HG03565 (cell line): ENCODE measurements at regions not wholly inside any gene's neighbourhood (a gene's known extent, or its start where the extent isn't known, plus 50 kb on each side); places are given as distances from the start of the nearest gene placed in this dataset.
"Not testable (repeated sequence)": the region's sequence is repeated elsewhere in the genome, so short reads cannot be mapped to it uniquely, and the experiment has no call there.

Experiments
- ATAC-seq: cut with Tn5 transposase; IDR thresholded peaks from one replicate; pipeline ENCODE4 v1.9.1; 2021; ENCODE audit warnings: mild to moderate bottlenecking, moderate library complexity; ENCODE audit not compliant: unreplicated experiment

GRCh38 chr5:174612686-174613085 lies 111.7 kb upstream of the MSX2 start:
- no peak for ATAC-seq

GRCh38 chr5:174614500-174615135 lies 109.8 kb upstream of the MSX2 start:
- ATAC-seq, result no peak

DNA sequence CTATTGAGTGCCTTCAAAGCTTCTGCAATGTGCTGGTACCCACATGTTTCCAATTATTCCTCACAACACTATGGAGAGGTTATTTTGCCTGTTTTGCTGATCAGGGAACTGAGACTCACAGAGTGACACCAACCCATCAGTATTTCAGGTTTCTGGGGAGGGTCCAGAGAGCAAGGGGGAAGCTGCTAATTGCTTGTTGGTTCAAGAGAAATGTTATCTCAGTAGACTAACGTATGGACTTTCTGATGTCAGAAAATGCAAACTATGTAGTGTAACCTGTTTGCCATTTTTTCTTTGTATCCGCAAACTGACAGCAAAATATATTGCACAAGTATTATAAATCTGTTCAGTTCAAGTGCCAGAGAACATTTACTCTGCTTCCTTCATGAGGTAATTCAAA lies 108.3 kb upstream of the MSX2 start:
- ATAC-seq, result no peak

DNA sequence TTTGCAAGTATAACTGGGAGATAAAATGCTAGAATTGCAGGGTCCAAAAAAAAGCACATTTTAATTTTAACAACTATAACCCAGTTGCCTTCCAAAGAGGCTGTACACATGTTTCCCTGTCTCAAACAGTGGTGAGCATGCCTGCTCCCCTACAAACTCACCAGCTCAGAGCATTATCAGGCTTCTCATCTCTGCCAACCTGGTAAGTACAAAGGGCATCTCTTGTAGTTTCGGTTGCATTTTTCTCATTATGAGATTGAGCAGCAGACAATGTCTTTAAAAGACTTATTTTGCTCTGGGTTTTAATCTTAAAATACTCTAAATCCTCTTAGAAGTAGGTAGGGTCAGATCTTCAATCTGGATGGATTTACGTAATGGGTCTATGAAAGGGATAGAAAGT lies 107.1 kb upstream of the MSX2 start:
- ATAC-seq, result no peak

DNA sequence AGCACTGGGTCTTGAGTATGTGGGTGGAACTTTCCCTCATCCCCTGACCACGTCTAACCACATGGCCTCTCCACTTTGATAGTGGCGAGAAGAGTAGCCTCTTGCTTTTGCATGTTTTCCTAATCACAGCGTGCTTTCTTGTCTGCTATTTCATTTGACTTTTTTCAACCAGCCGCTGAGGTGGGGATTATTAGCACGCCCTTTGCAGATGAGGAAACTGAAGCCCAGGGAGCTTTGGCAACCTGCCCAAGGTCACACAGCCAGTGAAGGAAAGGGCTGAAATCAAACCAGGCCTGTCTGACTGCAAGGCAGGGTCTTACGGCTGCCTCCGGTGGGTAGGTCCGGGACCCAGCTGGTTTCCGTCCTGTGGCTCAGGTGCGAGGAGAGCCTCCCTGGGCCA lies 106.5 kb upstream of the MSX2 start:
- ATAC-seq, result no peak

DNA sequence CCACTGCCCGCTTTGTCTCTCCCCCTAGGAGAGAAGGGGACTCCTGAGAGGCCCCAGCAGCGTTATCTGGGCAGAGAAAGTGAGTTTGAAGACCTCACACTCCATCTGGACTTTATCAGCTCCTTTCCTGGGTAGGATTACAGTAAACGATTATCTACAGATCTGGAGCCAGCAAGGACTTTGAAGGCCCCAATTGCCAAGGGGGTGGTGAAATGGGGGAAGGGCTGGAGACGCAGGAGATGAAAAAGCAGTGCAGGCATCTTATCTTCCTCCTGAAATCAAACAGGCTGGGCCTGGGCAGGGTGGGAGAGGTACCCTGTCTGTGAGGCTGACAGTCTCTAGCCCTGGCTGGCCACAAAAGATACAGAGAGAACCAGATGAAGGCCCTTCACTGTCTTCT lies 105.8 kb upstream of the MSX2 start:
- no peak for ATAC-seq

DNA sequence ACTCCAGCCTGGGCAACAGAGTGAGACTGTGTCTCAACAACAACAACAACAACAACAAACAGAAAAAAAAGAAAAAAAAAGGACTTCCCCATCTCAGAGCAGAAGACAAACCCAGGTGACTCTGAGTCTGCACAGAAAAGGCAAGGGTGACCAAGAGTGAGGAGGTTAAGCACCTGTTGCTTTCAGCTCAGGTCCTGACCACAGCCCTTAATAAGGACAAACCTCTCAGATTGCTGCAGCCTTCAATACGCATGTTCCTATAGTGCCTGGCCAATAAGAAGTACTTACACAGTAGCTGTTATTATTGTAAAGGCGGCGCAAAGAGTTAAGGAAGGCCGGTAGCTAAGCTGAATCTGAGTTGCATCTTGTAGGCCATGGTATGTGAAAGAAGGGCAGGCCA lies 102.3 kb upstream of the MSX2 start:
- ATAC-seq, result no peak

DNA sequence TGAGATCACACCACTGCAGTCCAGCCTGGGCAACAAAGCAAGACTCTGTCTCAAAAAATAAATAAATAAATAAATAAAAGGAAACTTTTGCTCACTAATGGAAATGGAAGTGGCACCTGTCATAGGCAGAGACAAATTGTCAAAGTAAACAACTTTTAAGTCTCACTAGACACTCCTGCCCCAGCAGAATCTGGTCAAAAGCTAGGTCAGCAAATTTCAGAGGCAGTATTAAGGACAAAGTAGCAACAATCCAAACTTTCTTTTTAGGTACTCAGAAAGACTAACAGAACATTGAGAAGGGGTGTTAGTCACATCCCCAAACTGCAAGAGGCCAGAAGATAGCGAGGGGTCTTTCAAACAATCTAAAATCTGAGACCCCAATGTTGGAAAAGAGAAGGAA lies 101.4 kb upstream of the MSX2 start:
- ATAC-seq, result no peak

- ATAC-seq, result no peak
Measured at GRCh38 chr5:174623433-174624019, 100.9 kb upstream of the MSX2 start.

- ATAC-seq, result no peak
Measured at GRCh38 chr5:174624733-174625522, 99.5 kb upstream of the MSX2 start.

GRCh38 chr5:174625591-174626350 lies 98.6 kb upstream of the MSX2 start:
- no peak for ATAC-seq

DNA sequence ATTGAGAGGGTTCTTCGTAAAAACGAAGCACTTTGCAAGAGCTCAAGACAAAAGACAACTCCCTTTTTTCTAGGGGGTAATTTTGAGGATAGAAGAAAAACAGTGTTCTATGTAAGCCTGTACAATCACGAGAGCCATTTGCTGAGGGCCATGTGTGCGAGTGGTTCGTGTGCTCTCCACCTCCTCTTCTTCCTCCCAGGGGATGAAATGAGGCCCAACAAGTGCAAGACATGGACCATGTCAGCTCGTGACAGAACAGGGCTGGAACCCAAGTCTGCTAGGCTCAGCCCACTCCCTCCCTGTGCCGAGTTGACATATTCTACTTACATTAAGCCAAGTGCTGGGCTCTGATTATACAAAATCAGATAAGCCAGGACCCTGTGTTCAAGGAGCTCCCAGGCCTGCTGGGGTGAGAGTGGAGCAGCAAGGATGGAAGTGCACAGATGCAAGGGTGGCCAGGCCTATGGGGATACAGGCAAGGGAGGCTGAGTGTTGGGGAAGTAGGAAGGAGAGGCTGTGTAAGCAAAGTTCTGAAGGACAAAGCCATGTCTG lies 97.9 kb upstream of the MSX2 start:
- ATAC-seq, result no peak

GRCh38 chr5:174636094-174636493 lies 88.3 kb upstream of the MSX2 start:
- no peak for ATAC-seq

DNA sequence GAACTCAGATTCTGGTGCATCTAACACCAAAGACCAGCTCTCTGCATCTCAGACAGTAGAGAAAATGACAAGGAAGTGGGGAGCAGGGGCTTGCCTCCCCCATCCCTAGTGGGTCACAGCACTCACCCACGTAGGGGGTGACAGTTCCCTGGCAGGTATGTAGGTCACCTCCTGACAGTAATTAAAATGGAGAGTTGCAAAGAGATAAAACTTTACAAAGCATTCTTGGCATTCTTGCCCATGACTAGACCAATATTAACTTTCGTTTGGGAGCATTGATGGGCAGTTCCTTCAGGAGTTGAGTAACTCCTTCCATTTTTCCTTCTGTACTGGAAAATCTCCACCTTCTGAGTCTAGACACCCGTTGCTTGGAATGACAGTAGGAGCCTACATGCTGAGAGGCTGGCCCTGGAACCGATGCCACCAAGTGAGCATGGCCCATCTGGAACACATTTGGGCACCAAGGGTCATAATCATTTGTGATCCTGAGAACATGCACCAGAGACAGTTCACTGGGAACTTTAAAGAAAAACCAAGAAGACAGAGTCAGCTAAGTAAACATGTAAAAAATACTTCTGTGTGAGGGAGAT lies 81.5 kb upstream of the MSX2 start:
- no peak for ATAC-seq

- ATAC-seq, result no peak
Measured at GRCh38 chr5:174644436-174644835, 79.9 kb upstream of the MSX2 start.

DNA sequence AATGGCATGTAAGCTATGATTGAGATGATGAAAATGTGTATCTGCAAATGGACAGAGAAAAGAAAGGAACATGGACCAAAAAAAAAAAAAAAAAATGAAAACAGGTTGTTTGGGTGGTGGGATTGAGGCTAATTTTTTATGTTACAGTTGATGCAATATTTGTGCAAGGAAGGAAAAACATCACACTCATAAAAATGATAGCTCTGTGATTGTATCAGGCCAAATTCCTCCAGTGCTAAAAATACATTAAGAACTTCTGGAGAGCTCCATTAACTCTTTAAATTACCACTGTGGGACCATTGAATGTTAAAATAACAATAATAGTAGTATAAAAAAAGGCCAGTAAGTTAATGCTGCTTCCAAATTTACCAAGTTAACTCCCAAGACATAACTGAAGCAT lies 79.5 kb upstream of the MSX2 start:
- ATAC-seq, result no peak

- no peak for ATAC-seq
Measured at GRCh38 chr5:174645677-174646076, 78.7 kb upstream of the MSX2 start.

- not testable (repeated sequence) for ATAC-seq
Measured at GRCh38 chr5:174648618-174649017, 75.8 kb upstream of the MSX2 start.

- ATAC-seq, result no peak
Measured at GRCh38 chr5:174649391-174649790, 75.0 kb upstream of the MSX2 start.

DNA sequence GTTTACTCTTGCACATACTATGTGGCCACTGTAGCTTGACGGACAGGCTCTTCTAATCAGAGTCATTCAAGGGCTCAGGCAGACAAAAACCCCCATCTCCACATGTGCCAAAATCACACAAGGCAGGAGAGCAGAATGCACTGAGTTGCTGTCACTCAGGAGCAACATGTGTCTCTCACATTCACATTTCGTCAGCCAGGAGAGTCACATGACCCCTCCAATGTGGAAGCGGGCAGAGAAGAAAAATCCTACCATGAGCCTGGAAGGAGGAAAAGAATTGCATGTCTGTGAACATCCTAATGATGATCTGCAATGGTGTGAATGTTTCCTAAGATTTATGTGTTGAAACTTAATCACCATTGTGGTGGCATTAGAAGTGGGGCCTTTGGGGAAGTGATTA lies 69.9 kb upstream of the MSX2 start:
- no peak for ATAC-seq

DNA sequence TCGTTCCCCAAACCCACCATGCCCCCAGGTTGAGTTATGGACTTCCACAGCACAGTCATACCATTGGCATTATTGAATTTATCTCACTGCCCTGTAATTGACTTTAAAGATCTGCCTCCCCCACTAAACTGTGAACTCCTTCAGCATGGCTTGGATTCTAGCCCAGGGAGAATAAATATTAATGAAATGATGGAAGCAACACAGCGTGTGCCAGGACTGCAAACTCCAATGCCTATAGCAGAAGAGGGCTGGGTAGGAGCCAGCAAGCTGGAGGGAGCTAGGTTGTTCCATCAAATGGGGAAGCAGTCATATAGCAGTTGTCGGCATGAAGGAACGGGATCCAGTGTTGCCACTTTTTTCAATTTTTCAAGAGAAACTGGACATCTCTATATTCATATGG lies 69.0 kb upstream of the MSX2 start:
- ATAC-seq, result no peak
